ENCODE measurements at regions not wholly inside any gene's neighbourhood (a gene's known extent, or its start where the extent isn't known, plus 50 kb on each side); places are given as distances from the start of the nearest gene placed in this dataset.

GRCh38 chr7:84484502-84485079 is 290.0 kb upstream of the SEMA3A start:
- no peaks in the 10 kb centered on the region for H3K9me3 ChIP-seq (ENCODE audit: control insufficient read depth in 1 of 2, insufficient read depth in 1 of 2, low read depth in 1 of 2, low read length in 2 of 2)
- ChIA-PET CTCF (no interaction called here), RAD21 (ENCODE audit: low non-redundant PET in 1 of 2, low total read pairs in 2 of 2, uncharacterized antibody in 2 of 2, unreplicated experiment in 2 of 2) (no interaction called here), POLR2A (no interaction called here)
- ATAC-seq (no peak), DNase-seq (ENCODE audit: low read depth, low spot score) (no peak)
- H4K20me1 ChIP-seq (ENCODE audit: insufficient read depth) = no peaks in the 10 kb centered on the region
- no peaks in the 10 kb centered on the region for H3K4me1 ChIP-seq (ENCODE audit: control insufficient read depth in 1 of 2, insufficient read depth in 2 of 2, low read length in 2 of 2)
- H3K27me3 ChIP-seq (ENCODE audit: insufficient read depth, low read length) = no peaks in the 10 kb centered on the region
- no peak overlapping the region for H3K9ac ChIP-seq (ENCODE audit: low read length)
- no peak overlapping the region for H3K4me3 ChIP-seq (replicated peaks in 1 of 2; ENCODE audit: low read depth in 1 of 2, low read length in 2 of 2)
- H3K9me2 ChIP-seq (ENCODE audit: insufficient read depth) = no peaks in the 10 kb centered on the region
- BruUV-seq (replicated peaks) = no TSS peak
- no peak overlapping the region for H3K27ac ChIP-seq (ENCODE audit: low read depth, low read length)
- no peaks in the 10 kb centered on the region for H3K79me2 ChIP-seq (ENCODE audit: insufficient read depth, low read length)
- H2AFZ ChIP-seq (ENCODE audit: low read depth, low read length, poor library complexity, severe bottlenecking) = no peak overlapping the region
- H3K4me2 ChIP-seq (ENCODE audit: low read length) = no peak overlapping the region
- H3K36me3 ChIP-seq (ENCODE audit: control insufficient read depth in 1 of 2, insufficient read depth in 2 of 2, low read length in 2 of 2) = no peaks in the 10 kb centered on the region
- TF ChIP-seq SP1 (IDR thresholded peaks at IDR 0.05; ENCODE audit: low read depth) (no peak), CBX3 (IDR thresholded peaks at IDR 0.05; ENCODE audit: low read depth) (no peak), EGR1 (IDR thresholded peaks at IDR 0.05; ENCODE audit: low read depth) (no peak), FOSL1 (IDR thresholded peaks at IDR 0.05; ENCODE audit: low read depth) (no peak), ZBTB33 (IDR thresholded peaks at IDR 0.05; ENCODE audit: extremely low read depth, insufficient replicate concordance, low read length) (no peak), EZH2phosphoT487 (IDR thresholded peaks at IDR 0.05; ENCODE audit: borderline replicate concordance) (no peak), MAX (IDR thresholded peaks at IDR 0.05) (no peak), ZFX (IDR thresholded peaks at IDR 0.05) (no peak), JUND (IDR thresholded peaks at IDR 0.05) (no peak), REST (IDR thresholded peaks at IDR 0.05; ENCODE audit: low read depth) (no peak), RAD21 (IDR thresholded peaks at IDR 0.05; ENCODE audit: low read depth) (no peak)
- intact Hi-C loops (cut with micrococcal nuclease) = no loop called here

All from HCT116 (cell line).